ENCODE measurements at regions not wholly inside any gene's neighbourhood (a gene's known extent, or its start where the extent isn't known, plus 50 kb on each side); places are given as distances from the start of the nearest gene placed in this dataset.

DNA sequence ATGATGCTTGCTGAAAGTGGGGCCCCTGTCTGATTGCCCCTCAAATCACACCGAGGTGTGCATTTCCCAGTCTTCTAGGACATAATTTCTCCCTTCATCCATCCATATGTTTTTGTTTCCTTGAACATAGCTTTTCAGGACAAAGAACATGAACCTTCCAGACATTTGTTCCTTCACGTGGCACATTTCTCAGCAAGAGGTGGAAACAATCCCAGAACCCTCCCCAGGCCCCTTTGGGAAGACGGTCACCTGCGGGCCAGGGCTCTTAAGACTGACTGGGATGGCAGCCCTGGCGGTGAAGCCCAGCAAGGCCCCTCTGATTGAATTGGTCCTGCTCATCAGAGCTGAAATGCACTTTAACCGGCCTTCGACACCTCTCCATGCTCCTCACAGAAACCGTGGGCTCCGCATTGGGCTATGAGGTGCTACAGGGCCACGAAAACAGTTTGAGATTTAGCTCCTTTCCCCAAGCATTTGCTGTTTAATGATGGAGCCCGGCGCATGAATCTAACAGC is 522.5 kb upstream of the DPP6 start:
- H3K9me3 ChIP-seq (ENCODE audit: control insufficient read depth in 1 of 2, low read length in 2 of 2), result no peaks in the 10 kb centered on the region
- H3K27ac ChIP-seq (ENCODE audit: low read depth, low read length), result no peak overlapping the region
- CTCF ChIA-PET (ENCODE audit: partially characterized antibody), result no interaction called here
- intact Hi-C loops (cut with micrococcal nuclease), result no loop called here
- no peak overlapping the region for H3K4me3 ChIP-seq (ENCODE audit: low read length in 2 of 2)
- no peaks in the 10 kb centered on the region for H3K27me3 ChIP-seq (ENCODE audit: insufficient read depth, low read length)
- Mint-ChIP-seq H3K27ac (no peak overlapping the region), H3K36me3 (no peaks in the 10 kb centered on the region), H3K4me3 (no peak overlapping the region), H3K9me3 (peaks cover 1 to 9% (median 5%) of the 10 kb centered on the region in 8 donors), H3K27me3 (no peaks in the 10 kb centered on the region), H3K4me1 (no peaks in the 10 kb centered on the region)
- no peak for DNase-seq
- H3K36me3 ChIP-seq (ENCODE audit: insufficient read depth, low read length), result no peaks in the 10 kb centered on the region
- H3K4me1 ChIP-seq (ENCODE audit: insufficient read depth, low read length), result no peaks in the 10 kb centered on the region
- POLR2A ChIA-PET (ENCODE audit: partially characterized antibody), result no interaction called here

DNA sequence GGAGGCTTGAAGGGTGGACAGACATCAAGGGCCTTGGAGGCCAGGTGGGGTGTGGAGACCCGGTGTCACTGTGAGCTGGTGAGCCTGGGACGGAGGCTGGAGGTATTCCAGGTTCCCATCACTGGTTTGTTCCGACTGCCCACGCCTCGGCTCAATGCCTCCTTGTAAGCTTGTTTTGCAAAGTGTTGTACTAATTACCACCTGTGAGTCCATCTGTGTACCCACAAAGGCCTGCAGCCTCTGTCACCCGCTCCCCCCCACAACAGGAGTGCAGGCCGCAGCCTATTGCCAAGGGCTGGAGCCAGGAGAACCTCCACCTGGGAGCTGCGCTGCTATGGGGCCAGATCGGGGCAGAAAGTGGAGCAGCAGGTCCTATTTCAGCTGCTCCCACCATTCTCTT is 521.8 kb upstream of the DPP6 start:
- Mint-ChIP-seq H3K9me3 (peaks cover 1 to 9% (median 4%) of the 10 kb centered on the region in 8 donors), H3K4me1 (no peaks in the 10 kb centered on the region), H3K4me3 (no peak overlapping the region), H3K27me3 (no peaks in the 10 kb centered on the region), H3K36me3 (no peaks in the 10 kb centered on the region), H3K27ac (no peak overlapping the region)
- intact Hi-C loops (cut with micrococcal nuclease), result no loop called here
- Histone ChIP-seq H3K9me3 (ENCODE audit: control insufficient read depth in 1 of 2, low read length in 2 of 2) (no peaks in the 10 kb centered on the region), H3K36me3 (ENCODE audit: insufficient read depth, low read length) (no peaks in the 10 kb centered on the region), H3K27me3 (ENCODE audit: insufficient read depth, low read length) (no peaks in the 10 kb centered on the region), H3K4me3 (ENCODE audit: low read length in 2 of 2) (no peak overlapping the region), H3K4me1 (ENCODE audit: insufficient read depth, low read length) (no peaks in the 10 kb centered on the region), H3K27ac (ENCODE audit: low read depth, low read length) (no peak overlapping the region)
- ChIA-PET POLR2A (ENCODE audit: partially characterized antibody) (no interaction called here), CTCF (ENCODE audit: partially characterized antibody) (no interaction called here)
- DNase-seq, result no peak

DNA sequence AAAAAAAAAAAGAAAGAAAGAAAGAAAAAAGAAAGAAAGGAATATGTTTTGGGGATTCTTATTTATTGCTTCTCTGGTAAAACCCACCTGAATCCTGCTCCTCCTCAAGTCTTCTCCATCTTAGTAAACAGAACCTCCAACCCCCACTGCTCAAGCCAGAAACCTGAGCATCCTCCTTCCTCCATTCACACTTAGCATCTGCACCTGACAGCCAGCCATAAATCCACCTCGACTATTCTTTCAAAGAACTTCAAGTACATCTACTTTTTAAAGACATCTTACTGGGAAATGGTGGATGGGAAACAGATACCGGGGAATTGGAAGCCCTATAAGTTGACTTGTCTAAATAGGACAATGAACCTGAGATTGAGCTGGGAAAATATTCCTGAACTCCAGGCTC is 519.9 kb upstream of the DPP6 start:
- Histone ChIP-seq H3K4me1 (ENCODE audit: insufficient read depth, low read length) (no peaks in the 10 kb centered on the region), H3K36me3 (ENCODE audit: insufficient read depth, low read length) (no peaks in the 10 kb centered on the region), H3K4me3 (ENCODE audit: low read length in 2 of 2) (no peak overlapping the region), H3K9me3 (ENCODE audit: control insufficient read depth in 1 of 2, low read length in 2 of 2) (no peaks in the 10 kb centered on the region), H3K27ac (ENCODE audit: low read depth, low read length) (no peak overlapping the region), H3K27me3 (ENCODE audit: insufficient read depth, low read length) (no peaks in the 10 kb centered on the region)
- Mint-ChIP-seq H3K27me3 (no peaks in the 10 kb centered on the region), H3K27ac (no peak overlapping the region), H3K36me3 (no peaks in the 10 kb centered on the region), H3K9me3 (peaks cover 1 to 7% (median 3%) of the 10 kb centered on the region in 8 donors), H3K4me1 (no peaks in the 10 kb centered on the region), H3K4me3 (peak overlapping the region in 1 of 8 donors; percentile 4)
- DNase-seq, result no peak
- intact Hi-C loops (cut with micrococcal nuclease), result no loop called here
- CTCF ChIA-PET (ENCODE audit: partially characterized antibody), result no interaction called here
- POLR2A ChIA-PET (ENCODE audit: partially characterized antibody), result no interaction called here

- H3K4me1 Mint-ChIP-seq, result no peaks in the 10 kb centered on the region
- Histone ChIP-seq H3K27me3 (ENCODE audit: insufficient read depth, low read length) (no peaks in the 10 kb centered on the region), H3K9me3 (ENCODE audit: control insufficient read depth in 1 of 2, low read length in 2 of 2) (no peaks in the 10 kb centered on the region), H3K36me3 (ENCODE audit: insufficient read depth, low read length) (no peaks in the 10 kb centered on the region), H3K4me3 (ENCODE audit: low read length in 2 of 2) (no peak overlapping the region), H3K27ac (ENCODE audit: low read depth, low read length) (no peak overlapping the region), H3K4me1 (ENCODE audit: insufficient read depth, low read length) (no peaks in the 10 kb centered on the region)
- H3K4me3 Mint-ChIP-seq, result no peak overlapping the region
- H3K9me3 Mint-ChIP-seq, result peaks cover 0 to 9% (median under 1%) of the 10 kb centered on the region in 8 donors
- H3K27ac Mint-ChIP-seq, result no peak overlapping the region
- DNase-seq, result no peak
- intact Hi-C loops (cut with micrococcal nuclease), result no loop called here
- H3K36me3 Mint-ChIP-seq, result no peaks in the 10 kb centered on the region
- CTCF ChIA-PET (ENCODE audit: partially characterized antibody), result interaction anchor here (1.1 kb wide), 1 partner anchor 10 kb away, joined by 3 read pairs; no protein-coding TSS in a partner anchor
- POLR2A ChIA-PET (ENCODE audit: partially characterized antibody), result interaction anchor here (0.5 kb wide), 1 partner anchor 450 kb away, joined by 3 read pairs; no protein-coding TSS in a partner anchor
- H3K27me3 Mint-ChIP-seq, result no peaks in the 10 kb centered on the region
Measured at GRCh38 chr7:153537271-153537670, 514.9 kb upstream of the DPP6 start.

DNA sequence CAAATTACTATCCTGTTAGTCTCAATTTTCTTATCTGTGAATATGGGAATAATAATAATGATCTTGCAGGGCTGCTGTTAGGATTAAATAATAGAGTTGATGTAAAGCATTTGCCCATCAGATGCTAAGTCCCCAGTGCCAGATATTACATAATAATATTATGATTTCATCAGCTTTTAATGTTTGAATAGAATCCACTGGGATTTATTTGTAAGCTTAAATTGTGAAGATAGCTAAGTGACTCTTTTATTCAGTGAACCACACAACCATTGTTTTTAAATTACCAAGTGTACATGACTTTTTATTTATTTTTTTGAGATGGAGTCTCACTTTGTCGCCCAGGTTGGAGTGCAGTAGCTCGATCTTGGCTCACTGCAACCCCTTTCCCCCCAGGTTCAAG is 510.3 kb upstream of the DPP6 start:
- no peak for DNase-seq
- peaks cover 0 to 11% (median 2%) of the 10 kb centered on the region in 8 donors for H3K9me3 Mint-ChIP-seq
- H3K27me3 Mint-ChIP-seq, result no peaks in the 10 kb centered on the region
- Histone ChIP-seq H3K27me3 (ENCODE audit: insufficient read depth, low read length) (no peaks in the 10 kb centered on the region), H3K27ac (ENCODE audit: low read depth, low read length) (no peak overlapping the region), H3K36me3 (ENCODE audit: insufficient read depth, low read length) (no peaks in the 10 kb centered on the region), H3K4me3 (ENCODE audit: low read length in 2 of 2) (no peak overlapping the region), H3K9me3 (ENCODE audit: control insufficient read depth in 1 of 2, low read length in 2 of 2) (no peaks in the 10 kb centered on the region), H3K4me1 (ENCODE audit: insufficient read depth, low read length) (no peaks in the 10 kb centered on the region)
- no peaks in the 10 kb centered on the region for H3K4me1 Mint-ChIP-seq
- H3K27ac Mint-ChIP-seq, result no peak overlapping the region
- no peak overlapping the region for H3K4me3 Mint-ChIP-seq
- H3K36me3 Mint-ChIP-seq, result no peaks in the 10 kb centered on the region
- intact Hi-C loops (cut with micrococcal nuclease), result no loop called here
- POLR2A ChIA-PET (ENCODE audit: partially characterized antibody), result no interaction called here
- CTCF ChIA-PET (ENCODE audit: partially characterized antibody), result no interaction called here

DNA sequence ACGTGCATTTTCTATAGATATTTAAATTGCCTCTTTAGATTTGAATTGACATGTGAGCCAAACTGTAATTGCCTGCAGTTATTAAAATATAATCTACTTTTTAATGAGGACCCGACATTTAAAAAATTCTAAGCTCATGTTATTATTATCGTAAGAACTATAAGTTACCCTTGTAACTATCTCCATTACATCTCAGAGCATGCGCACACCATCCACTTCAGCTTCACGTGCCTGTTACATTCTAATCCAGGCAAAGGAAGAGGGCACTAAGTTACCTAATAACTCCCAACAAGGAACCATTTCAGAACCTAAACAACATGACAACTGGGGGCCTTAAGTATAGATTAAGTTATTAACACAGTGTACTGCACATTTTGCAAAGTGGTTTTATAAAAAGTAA is 509.0 kb upstream of the DPP6 start:
- Histone ChIP-seq H3K27me3 (ENCODE audit: insufficient read depth, low read length) (no peaks in the 10 kb centered on the region), H3K9me3 (ENCODE audit: control insufficient read depth in 1 of 2, low read length in 2 of 2) (no peaks in the 10 kb centered on the region), H3K4me1 (ENCODE audit: insufficient read depth, low read length) (no peaks in the 10 kb centered on the region), H3K27ac (ENCODE audit: low read depth, low read length) (no peak overlapping the region), H3K36me3 (ENCODE audit: insufficient read depth, low read length) (no peaks in the 10 kb centered on the region), H3K4me3 (ENCODE audit: low read length in 2 of 2) (no peak overlapping the region)
- POLR2A ChIA-PET (ENCODE audit: partially characterized antibody), result no interaction called here
- peaks cover 0 to 11% (median 2%) of the 10 kb centered on the region in 8 donors for H3K9me3 Mint-ChIP-seq
- CTCF ChIA-PET (ENCODE audit: partially characterized antibody), result no interaction called here
- H3K4me3 Mint-ChIP-seq, result no peak overlapping the region
- intact Hi-C loops (cut with micrococcal nuclease), result no loop called here
- no peak for DNase-seq
- H3K4me1 Mint-ChIP-seq, result no peaks in the 10 kb centered on the region
- no peaks in the 10 kb centered on the region for H3K27me3 Mint-ChIP-seq
- H3K36me3 Mint-ChIP-seq, result no peaks in the 10 kb centered on the region
- H3K27ac Mint-ChIP-seq, result no peak overlapping the region

GRCh38 chr7:153550173-153550572 is 502.0 kb upstream of the DPP6 start:
- intact Hi-C loops (cut with micrococcal nuclease), result no loop called here
- H3K27me3 Mint-ChIP-seq, result no peaks in the 10 kb centered on the region
- DNase-seq, result no peak
- no peaks in the 10 kb centered on the region for H3K9me3 ChIP-seq (ENCODE audit: control insufficient read depth in 1 of 2, low read length in 2 of 2)
- no peaks in the 10 kb centered on the region for H3K36me3 ChIP-seq (ENCODE audit: insufficient read depth, low read length)
- no peaks in the 10 kb centered on the region for H3K36me3 Mint-ChIP-seq
- H3K4me1 ChIP-seq (ENCODE audit: insufficient read depth, low read length), result no peaks in the 10 kb centered on the region
- H3K4me1 Mint-ChIP-seq, result no peaks in the 10 kb centered on the region
- H3K27me3 ChIP-seq (ENCODE audit: insufficient read depth, low read length), result no peaks in the 10 kb centered on the region
- no peak overlapping the region for H3K27ac ChIP-seq (ENCODE audit: low read depth, low read length)
- POLR2A ChIA-PET (ENCODE audit: partially characterized antibody), result no interaction called here
- CTCF ChIA-PET (ENCODE audit: partially characterized antibody), result no interaction called here
- H3K9me3 Mint-ChIP-seq, result peaks cover 0 to 4% (median 0%) of the 10 kb centered on the region in 8 donors
- H3K27ac Mint-ChIP-seq, result no peak overlapping the region
- H3K4me3 Mint-ChIP-seq, result no peak overlapping the region
- H3K4me3 ChIP-seq (ENCODE audit: low read length in 2 of 2), result no peak overlapping the region

- H3K27ac ChIP-seq (ENCODE audit: low read depth, low read length), result no peak overlapping the region
- H3K4me3 Mint-ChIP-seq, result no peak overlapping the region
- H3K4me3 ChIP-seq (ENCODE audit: low read length in 2 of 2), result no peak overlapping the region
- H3K27me3 ChIP-seq (ENCODE audit: insufficient read depth, low read length), result no peaks in the 10 kb centered on the region
- intact Hi-C loops (cut with micrococcal nuclease), result no loop called here
- H3K27ac Mint-ChIP-seq, result peak overlapping the region in 1 of 7 donors; percentile 42
- H3K4me1 ChIP-seq (ENCODE audit: insufficient read depth, low read length), result no peaks in the 10 kb centered on the region
- H3K36me3 ChIP-seq (ENCODE audit: insufficient read depth, low read length), result no peaks in the 10 kb centered on the region
- CTCF ChIA-PET (ENCODE audit: partially characterized antibody), result no interaction called here
- DNase-seq, result no peak
- no peaks in the 10 kb centered on the region for H3K36me3 Mint-ChIP-seq
- H3K27me3 Mint-ChIP-seq, result no peaks in the 10 kb centered on the region
- POLR2A ChIA-PET (ENCODE audit: partially characterized antibody), result no interaction called here
- no peaks in the 10 kb centered on the region for H3K9me3 ChIP-seq (ENCODE audit: control insufficient read depth in 1 of 2, low read length in 2 of 2)
- peaks cover 0 to 22% (median 11%) of the 10 kb centered on the region in 8 donors for H3K9me3 Mint-ChIP-seq
- H3K4me1 Mint-ChIP-seq, result no peaks in the 10 kb centered on the region
Measured at GRCh38 chr7:153564391-153564790, 487.8 kb upstream of the DPP6 start.

Data from CD4-positive, alpha-beta memory T cell (primary cell).